ENCODE measurements at regions not wholly inside any gene's neighbourhood (a gene's known extent, or its start where the extent isn't known, plus 50 kb on each side); places are given as distances from the start of the nearest gene placed in this dataset.

GRCh38 chr1:18041102-18041501, 66.5 kb upstream of the IGSF21 start:
- no peak for TF ChIP-seq CTCF (IDR thresholded peaks at IDR 0.05)
- no peak for TF ChIP-seq POLR2A (IDR thresholded peaks at IDR 0.05)
